ENCODE measurements at regions not wholly inside any gene's neighbourhood (a gene's known extent, or its start where the extent isn't known, plus 50 kb on each side); places are given as distances from the start of the nearest gene placed in this dataset.
"Not testable (repeated sequence)": the region's sequence is repeated elsewhere in the genome, so short reads cannot be mapped to it uniquely, and the experiment has no call there.

- no peak for DNase-seq (ENCODE audit: low read depth)
Observed at GRCh38 chr18:78814766-78815165, 164.9 kb upstream of the SALL3 start.

GRCh38 chr18:78816114-78816513 is 163.5 kb upstream of the SALL3 start:
- no peak for DNase-seq (ENCODE audit: low read depth)

DNA sequence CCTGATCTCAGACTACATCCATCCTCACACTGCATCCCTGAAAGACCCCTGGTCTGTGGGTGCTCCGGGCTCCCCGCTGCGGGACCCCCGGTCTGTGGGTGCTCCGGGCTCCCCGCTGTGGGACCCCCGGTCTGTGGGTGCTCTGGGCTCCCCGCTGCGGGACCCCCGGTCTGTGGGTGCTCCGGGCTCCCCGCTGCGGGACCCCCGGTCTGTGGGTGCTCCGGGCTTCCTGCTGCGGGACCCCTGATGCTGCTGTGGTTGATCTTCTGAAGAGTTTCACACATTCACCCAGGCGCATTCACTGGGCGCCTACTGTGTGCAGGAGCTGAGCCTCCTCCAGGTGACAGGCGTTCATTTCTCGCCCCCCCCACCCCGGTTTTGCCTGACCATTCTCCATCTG is 162.7 kb upstream of the SALL3 start:
- DNase-seq (ENCODE audit: low read depth): no peak

DNA sequence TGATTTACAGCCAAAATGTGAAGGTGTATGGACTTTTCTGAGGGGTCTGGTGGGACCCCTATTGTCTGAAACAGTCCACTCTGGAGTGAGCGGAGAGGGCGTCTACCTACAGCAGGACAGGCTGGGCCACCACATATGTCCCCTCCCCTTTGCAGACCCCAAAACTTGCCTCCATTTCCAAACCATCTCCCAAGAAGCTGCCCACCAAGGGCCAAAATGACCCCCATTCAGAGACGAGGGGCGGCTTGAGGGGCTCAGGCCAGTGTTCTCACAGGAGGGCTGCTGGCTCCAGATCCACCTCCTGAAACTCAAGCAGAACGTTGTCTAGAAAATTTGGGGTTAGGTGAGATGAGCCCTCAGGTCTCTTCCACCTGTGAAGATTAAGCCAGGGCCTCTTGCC is 161.1 kb upstream of the SALL3 start:
- no peak for DNase-seq (ENCODE audit: low read depth)

DNA sequence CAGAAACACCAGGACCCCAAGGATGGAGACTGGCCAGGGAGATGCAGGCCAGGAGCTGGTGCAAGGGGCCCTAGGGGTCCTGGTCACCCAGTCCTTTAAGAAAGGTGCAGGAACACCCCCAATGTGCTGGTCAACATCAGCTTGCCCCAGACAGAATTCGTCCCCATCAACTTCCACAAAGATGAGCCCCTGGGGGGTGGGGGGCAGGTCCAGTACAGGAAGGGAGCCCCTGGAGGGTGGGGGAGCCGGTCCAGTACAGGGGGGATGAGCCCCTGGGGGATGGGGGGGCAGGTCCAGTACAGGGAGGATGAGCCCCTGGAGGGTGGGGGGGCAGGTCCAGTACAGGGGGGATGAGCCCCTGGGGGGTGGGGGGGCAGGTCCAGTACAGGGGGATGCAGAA is 160.7 kb upstream of the SALL3 start:
- no peak for DNase-seq (ENCODE audit: low read depth)

DNA sequence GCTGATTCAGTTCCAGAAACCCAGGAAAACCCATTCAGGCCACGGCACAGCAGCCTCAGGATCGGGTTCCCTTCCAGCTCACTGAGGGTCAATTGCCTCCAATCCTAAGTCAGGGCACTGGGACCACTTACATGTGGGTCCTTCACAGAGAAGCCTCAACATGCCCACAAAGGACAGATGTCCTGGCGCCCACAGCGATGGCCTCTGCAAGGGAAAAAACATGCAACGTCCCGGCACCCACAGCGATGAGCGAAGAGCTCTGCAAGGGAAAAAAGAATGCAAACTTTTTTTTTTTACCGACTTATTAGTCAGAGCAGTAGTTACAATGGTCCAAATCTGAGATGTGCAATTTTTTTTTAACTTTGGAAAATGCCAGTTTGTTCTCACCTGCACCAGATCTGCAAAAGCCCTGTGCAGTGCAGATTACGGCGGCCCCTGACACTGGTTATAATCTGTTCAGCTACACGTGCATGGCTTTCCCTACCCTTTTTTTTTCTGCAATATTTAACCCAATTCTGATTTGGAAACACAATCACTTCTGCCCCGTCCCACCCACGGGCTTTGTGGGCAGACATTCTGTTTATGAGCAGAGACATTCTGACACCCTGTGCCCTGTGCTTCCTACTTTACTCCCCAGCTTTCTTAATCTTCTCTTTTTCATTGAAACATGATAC is 159.3 kb upstream of the SALL3 start:
- DNase-seq (ENCODE audit: low read depth): no peak

DNA sequence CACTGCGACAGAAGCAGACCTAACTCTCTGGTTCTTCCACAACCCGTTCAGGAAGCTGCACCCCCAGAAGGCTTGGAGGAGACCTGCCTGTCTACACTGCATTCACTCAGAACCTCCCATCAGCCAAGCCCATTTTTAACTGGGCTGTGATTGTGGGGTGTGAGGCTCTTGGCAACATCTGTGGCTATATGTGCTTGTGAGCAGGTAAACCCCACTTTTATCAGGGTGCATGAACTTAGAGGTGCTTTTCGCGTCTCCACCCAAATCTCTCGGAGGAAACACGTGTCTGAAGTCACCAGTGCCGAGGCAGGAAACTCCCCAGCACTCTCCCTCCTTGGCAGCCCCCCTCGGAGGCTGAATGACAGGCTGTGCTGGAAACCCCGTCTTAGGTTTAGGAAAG is 158.2 kb upstream of the SALL3 start:
- no peak for DNase-seq (ENCODE audit: low read depth)

- DNase-seq (ENCODE audit: low read depth): no peak
Observed at GRCh38 chr18:78822171-78822948, 157.3 kb upstream of the SALL3 start.

- no peak for DNase-seq (ENCODE audit: low read depth)
Observed at GRCh38 chr18:78822949-78823285, 156.7 kb upstream of the SALL3 start.

DNA sequence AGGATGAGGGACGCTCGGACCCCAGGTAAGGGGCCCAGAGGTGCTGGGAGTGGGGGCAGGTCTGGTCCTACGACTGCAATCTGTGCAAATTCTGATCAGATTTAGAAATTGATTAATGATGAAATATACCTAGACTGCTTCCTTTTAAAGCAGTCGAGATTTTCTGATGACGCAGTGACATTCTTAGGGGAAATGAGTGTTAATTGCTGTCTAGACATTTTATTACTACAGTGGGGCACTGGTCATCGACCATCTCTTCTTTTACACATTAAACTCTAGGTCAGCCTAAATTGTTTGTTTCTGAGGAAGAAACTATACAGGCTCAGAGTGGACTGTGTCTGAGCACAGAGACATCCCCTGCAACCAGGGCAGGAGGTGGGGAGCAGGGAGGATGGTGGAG is 154.4 kb upstream of the SALL3 start:
- DNase-seq (ENCODE audit: low read depth): no peak

DNA sequence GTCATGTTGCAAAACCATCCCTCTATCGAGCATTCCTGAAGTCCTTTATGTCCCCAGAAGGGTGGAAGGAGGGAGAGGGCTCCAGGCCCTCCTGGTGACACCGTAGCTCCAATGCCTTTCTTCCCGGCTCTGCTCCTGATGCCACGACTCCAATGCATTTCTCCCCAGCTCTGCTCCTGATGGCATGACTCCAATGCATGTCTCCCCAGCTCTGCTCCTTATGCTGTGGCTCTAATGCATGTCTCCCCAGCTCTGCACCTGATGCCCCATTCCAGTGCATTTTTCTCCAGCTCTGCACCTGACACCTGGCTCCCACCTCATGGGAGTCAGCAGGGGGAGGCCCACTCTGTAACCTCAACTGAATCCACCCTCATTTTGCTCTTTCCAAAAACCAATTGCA is 153.0 kb upstream of the SALL3 start:
- DNase-seq (ENCODE audit: low read depth): no peak

DNA sequence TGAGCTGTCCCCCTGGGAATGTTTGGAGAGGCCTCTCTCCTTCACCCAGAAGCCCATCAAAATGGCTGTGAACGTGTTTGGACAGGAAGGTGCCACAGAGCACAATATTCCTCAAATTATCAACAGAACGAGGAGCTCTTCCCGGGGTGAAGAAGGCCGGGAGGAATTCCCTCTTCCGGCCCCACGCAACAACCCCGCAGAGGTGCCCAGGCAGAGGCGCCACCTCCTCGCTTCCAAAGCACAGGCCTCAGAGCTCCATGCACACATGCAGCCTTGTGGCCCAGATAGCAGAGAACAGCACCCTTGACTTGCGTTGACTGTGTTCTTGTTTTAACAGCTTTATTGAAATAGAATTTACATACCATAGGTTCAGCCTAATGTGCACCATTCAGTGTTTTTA is 152.5 kb upstream of the SALL3 start:
- DNase-seq (ENCODE audit: low read depth): no peak

- no peak for DNase-seq (ENCODE audit: low read depth)
Observed at GRCh38 chr18:78828131-78828530, 151.5 kb upstream of the SALL3 start.

GRCh38 chr18:78829026-78829425 is 150.6 kb upstream of the SALL3 start:
- DNase-seq (ENCODE audit: low read depth): not testable (repeated sequence)

- no peak for DNase-seq (ENCODE audit: low read depth)
Observed at GRCh38 chr18:78830161-78830560, 149.5 kb upstream of the SALL3 start.

GRCh38 chr18:78830826-78831225 is 148.8 kb upstream of the SALL3 start:
- no peak for DNase-seq (ENCODE audit: low read depth)

DNA sequence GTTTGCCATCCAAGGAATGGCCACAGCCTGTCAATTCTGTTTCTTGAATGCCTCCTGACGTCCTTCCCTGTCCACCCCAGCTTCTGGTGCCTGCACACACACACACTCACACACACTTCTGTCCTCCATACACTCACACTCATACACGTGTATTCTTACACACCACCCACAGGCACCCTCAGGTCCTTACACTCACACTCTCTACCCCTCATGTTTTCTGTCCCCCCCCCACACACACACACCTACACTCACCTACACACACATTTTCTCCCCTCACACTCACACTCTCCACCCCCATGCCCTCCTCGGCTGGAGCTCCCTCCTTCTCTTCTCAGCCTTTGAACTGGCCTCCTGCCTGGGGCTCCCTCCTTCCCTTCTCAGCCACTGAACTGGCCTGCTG is 148.0 kb upstream of the SALL3 start:
- no peak for DNase-seq (ENCODE audit: low read depth)

GRCh38 chr18:78833833-78834232 is 145.8 kb upstream of the SALL3 start:
- DNase-seq (ENCODE audit: low read depth): no peak

- DNase-seq (ENCODE audit: low read depth): no peak
Observed at GRCh38 chr18:78836838-78837237, 142.8 kb upstream of the SALL3 start.

DNA sequence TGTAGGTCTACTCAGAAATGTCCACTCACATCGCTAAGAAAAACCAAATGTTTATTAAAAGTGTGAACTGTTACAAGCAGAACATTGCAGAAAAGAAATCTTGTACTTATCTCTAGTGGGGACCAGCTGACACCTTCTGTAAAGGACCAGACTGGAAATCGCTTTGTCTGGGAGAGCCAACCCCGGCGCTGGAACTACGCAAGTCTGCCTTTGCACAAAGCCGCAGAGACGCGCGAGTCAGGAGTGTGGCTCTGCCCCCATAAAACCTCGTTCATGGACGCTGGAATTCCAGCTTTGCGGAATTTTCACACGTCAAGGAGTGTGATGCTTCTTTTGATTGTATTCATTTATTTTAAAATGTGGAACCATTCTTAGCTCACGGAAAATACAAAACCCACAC is 141.9 kb upstream of the SALL3 start:
- DNase-seq (ENCODE audit: low read depth): no peak

GRCh38 chr18:78838183-78838582 is 141.4 kb upstream of the SALL3 start:
- no peak for DNase-seq (ENCODE audit: low read depth)

DNA sequence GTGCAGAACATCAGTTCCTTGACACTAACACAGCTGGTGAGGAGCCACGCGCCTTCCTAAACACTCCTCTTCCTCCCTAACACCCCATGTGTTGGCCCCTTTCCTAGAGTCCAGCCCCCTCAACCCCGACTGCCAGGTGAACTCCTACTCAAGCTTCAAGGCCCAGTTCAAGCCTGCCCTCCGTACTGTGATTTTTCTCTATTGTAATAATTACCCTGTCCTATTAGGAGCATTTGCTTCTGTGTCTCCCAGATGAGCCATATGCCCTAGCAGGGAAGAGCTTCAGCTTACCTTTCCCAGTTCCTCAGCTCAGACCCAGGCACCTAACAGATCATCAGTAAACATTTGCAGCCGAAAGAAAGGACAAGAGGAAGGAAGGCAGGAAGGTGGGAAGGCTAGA is 130.6 kb upstream of the SALL3 start:
- DNase-seq (ENCODE audit: low read depth): no peak

DNA sequence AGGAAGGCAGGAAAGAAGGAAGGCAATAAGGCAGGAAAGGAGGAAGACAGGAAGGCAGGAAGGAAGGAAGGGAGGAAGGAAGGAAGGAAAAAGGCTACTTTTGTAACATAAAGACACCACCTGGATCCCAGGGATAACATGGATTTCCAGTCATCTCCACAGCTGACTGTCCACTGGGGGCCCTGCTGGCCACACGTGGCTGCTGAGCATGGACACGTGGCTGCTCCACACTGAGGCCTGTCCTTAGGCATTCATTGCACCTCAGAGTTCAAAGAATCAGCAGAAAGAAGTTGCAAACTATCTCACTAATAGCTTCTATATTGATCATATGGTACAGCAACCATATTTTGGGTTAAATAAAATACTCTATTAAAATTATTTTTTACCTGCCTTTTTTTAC is 130.2 kb upstream of the SALL3 start:
- no peak for DNase-seq (ENCODE audit: low read depth)

DNA sequence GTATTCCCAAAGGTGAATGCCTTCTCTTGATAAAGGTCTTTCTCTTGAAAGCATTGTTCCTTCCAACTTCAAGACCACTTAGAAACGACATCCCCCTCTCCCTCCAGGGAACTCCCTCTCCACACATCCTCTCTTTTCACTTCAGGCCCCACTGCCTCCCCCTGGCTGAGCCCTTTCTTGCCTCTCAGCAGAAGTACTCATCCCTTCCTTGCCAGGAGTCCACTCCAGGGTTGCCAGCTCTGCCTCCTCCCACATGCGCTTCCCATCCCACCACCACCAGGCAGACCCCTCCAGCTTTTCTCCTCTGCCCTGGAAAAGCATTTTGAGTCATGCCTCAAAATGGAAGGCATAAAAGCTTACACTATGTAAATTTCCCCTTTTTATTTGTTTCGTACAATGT is 126.3 kb upstream of the SALL3 start:
- DNase-seq (ENCODE audit: low read depth): no peak

All from CMK (cell line).